A549 (cell line): ENCODE measurements at regions not wholly inside any gene's neighbourhood (a gene's known extent, or its start where the extent isn't known, plus 50 kb on each side); places are given as distances from the start of the nearest gene placed in this dataset.

Source experiments
- CTCF ChIP-seq: fragments of >200 bp; sonication (Bioruptor Twin); formaldehyde crosslinking; IDR thresholded peaks from 3 replicates; pipeline ENCODE4 v1.5.1; 2016
- MAFK ChIP-seq: fragments of 450-650 bp; IDR thresholded peaks from 2 replicates; pipeline ENCODE4 v1.6.1; 2014; ENCODE audit not compliant: partially characterized antibody
- MAX ChIP-seq: IDR thresholded peaks from 2 replicates; pipeline ENCODE4 v1.6.1; 2012
- NPAS2 ChIP-seq: fragments of 250-450 bp; sonication (Bioruptor Pico); IDR thresholded peaks from 2 replicates; pipeline ENCODE4 v1.8.0; 2022; ENCODE audit warnings: mild to moderate bottlenecking, moderate library complexity, borderline replicate concordance
- PBX3 ChIP-seq: IDR thresholded peaks from 2 replicates; pipeline ENCODE4 v1.6.1; 2012
- POLR2AphosphoS2 ChIP-seq: conservative IDR thresholded peaks from 2 replicates; pipeline ENCODE4 v1.6.1; 2012; ENCODE audit warnings: low read length, improper control_type of control experiment, inconsistent platforms
- RFX5 ChIP-seq: fragments of 450-650 bp; IDR thresholded peaks from 2 replicates; pipeline ENCODE4 v1.7.1; 2014; ENCODE audit warnings: antibody characterized with exemption, mild to moderate bottlenecking, moderate library complexity

- TF ChIP-seq RFX5 = no peak
- TF ChIP-seq MAFK = no peak
- no peak for TF ChIP-seq CTCF
- no peak for TF ChIP-seq MAX
- TF ChIP-seq POLR2AphosphoS2 = no peak
- no peak for TF ChIP-seq NPAS2 (CRISPR knock-in tag)
- TF ChIP-seq PBX3 = no peak
Observed at GRCh38 chr15:53835309-53835708, 75.8 kb upstream of the WDR72 start.
